ENCODE measurements at regions not wholly inside any gene's neighbourhood (a gene's known extent, or its start where the extent isn't known, plus 50 kb on each side); places are given as distances from the start of the nearest gene placed in this dataset.

GRCh38 chr20:23289724-23290395, 60.7 kb upstream of the NXT1 start:
- no peaks in the 10 kb centered on the region for H3K9me3 ChIP-seq
- no peak overlapping the region for H3K4me3 ChIP-seq
- H3K36me3 ChIP-seq (ENCODE audit: low read depth), result no peaks in the 10 kb centered on the region
- ATAC-seq (no peak), DNase-seq (no peak)
- TF ChIP-seq CTCF (IDR thresholded peaks at IDR 0.05), result no peak
- intact Hi-C loops (cut with DNase I, micrococcal nuclease), result no loop called here
- no peaks in the 10 kb centered on the region for H3K4me1 ChIP-seq (ENCODE audit: low read depth)

DNA sequence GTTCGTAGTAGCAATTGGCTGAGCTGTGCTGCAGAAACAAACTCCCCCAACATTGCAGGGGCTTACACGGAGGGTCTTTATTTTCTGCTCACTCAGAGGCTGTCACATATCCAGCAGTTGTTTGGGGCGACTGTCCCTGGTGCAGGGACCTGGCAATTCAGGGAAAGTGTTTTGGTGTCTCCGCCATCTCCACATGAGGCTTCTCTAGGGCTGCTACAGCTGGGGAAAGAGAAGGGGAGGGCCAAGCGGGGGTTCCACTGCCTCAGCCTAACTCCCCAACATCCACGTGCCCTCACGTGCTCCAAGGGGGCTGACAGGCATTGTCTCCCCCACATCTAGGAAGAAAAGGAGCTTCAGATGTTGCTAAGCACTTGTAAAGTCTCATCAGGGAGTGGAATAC, 61.3 kb upstream of the NXT1 start:
- H3K4me1 ChIP-seq (ENCODE audit: low read depth), result no peaks in the 10 kb centered on the region
- H3K4me3 ChIP-seq, result no peak overlapping the region
- no peaks in the 10 kb centered on the region for H3K36me3 ChIP-seq (ENCODE audit: low read depth)
- ATAC-seq (no peak), DNase-seq (no peak)
- no peak for TF ChIP-seq CTCF (IDR thresholded peaks at IDR 0.05)
- intact Hi-C loops (cut with DNase I, micrococcal nuclease), result no loop called here
- H3K9me3 ChIP-seq, result no peaks in the 10 kb centered on the region

DNA sequence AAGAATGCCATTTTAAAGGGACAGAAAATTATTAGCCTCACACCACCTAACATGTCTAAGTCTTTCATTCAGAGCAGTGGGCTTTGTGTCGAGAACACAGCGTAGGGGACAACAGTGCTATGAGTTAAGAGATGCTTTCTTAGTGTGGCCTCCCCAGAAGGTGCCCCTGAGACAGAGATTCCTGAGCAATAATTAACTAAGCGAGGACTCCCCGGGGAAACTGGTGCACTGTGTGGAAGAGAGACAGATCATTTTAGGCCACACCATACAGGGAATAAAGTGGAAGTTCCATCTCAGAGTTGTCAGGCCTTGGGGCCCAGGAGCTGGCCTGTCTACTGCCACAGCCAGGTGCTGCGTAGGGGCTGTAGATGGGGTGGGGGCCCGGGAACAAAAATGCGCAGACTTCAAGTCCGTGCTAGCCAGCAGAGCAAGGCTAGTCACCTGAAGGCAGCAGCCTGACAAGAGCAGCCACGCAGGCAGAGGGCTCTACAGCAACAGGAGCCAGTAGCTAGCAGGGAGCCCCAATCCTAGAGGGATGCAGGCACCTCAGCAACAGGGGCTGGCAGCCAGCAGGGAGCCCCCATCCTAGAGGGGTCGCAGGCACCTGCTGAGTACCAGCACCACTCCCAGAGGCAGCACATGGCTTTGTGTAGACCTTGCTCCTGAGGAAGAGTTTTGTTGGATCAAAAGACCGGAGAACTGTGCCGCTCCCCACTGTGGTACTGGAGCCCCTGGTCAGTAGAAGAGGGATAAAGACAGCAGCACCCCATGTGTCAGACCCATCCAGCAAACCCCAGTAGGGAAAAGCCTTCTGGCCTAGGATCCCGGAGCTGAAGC, 63.0 kb upstream of the NXT1 start:
- H3K36me3 ChIP-seq (ENCODE audit: low read depth), result no peaks in the 10 kb centered on the region
- DNase-seq (no peak), ATAC-seq (no peak)
- H3K4me1 ChIP-seq (ENCODE audit: low read depth), result no peaks in the 10 kb centered on the region
- no peaks in the 10 kb centered on the region for H3K9me3 ChIP-seq
- intact Hi-C loops (cut with DNase I, micrococcal nuclease), result no loop called here
- TF ChIP-seq CTCF (IDR thresholded peaks at IDR 0.05), result no peak
- no peak overlapping the region for H3K4me3 ChIP-seq

DNA sequence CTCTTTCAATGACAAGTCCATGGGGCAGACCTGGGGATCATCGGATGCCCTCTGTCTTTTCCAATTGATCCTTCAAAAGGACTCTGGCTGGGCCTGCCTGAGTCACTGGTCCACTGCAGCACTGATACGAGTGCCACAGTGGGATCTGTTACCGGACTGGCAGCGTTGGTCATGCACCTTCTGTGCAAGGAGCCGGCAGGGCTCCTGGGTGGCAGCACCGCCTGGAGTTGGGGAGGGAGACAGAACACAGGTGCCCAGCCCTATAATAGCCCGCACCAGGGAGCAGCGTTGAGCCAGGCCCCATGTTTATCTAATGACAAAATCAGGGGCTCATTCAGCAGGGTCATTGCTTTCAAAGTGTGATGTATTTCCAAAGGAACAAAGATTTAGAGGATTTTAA, 64.2 kb upstream of the NXT1 start:
- intact Hi-C loops (cut with DNase I, micrococcal nuclease), result no loop called here
- no peak for TF ChIP-seq CTCF (IDR thresholded peaks at IDR 0.05)
- Histone ChIP-seq H3K4me1 (ENCODE audit: low read depth) (no peaks in the 10 kb centered on the region), H3K9me3 (no peaks in the 10 kb centered on the region), H3K4me3 (no peak overlapping the region), H3K36me3 (ENCODE audit: low read depth) (no peaks in the 10 kb centered on the region)
- ATAC-seq, result no peak
- DNase-seq, result no peak

- TF ChIP-seq CTCF (IDR thresholded peaks at IDR 0.05), result no peak
- ATAC-seq (no peak), DNase-seq (no peak)
- H3K4me3 ChIP-seq, result no peak overlapping the region
- H3K9me3 ChIP-seq, result no peaks in the 10 kb centered on the region
- no peaks in the 10 kb centered on the region for H3K36me3 ChIP-seq (ENCODE audit: low read depth)
- H3K4me1 ChIP-seq (ENCODE audit: low read depth), result no peaks in the 10 kb centered on the region
- intact Hi-C loops (cut with DNase I, micrococcal nuclease), result no loop called here
These were observed 65.1 kb upstream of the NXT1 start for GRCh38 chr20:23285536-23285935.

All from mucosa of descending colon (tissue), 3 donors.